ENCODE measurements at regions not wholly inside any gene's neighbourhood (a gene's known extent, or its start where the extent isn't known, plus 50 kb on each side); places are given as distances from the start of the nearest gene placed in this dataset.

- TF ChIP-seq CTCF (conservative IDR thresholded peaks at IDR 0.05; ENCODE audit: low read depth, low read length), result no peak
- TF ChIP-seq EZH2 (IDR thresholded peaks at IDR 0.05; ENCODE audit: borderline replicate concordance, low read depth, low read length, poor library complexity, severe bottlenecking), result no peak
Measured at GRCh38 chr12:59010118-59010517, 89.8 kb upstream of the LRIG3 start.
